ENCODE measurements at regions not wholly inside any gene's neighbourhood (a gene's known extent, or its start where the extent isn't known, plus 50 kb on each side); places are given as distances from the start of the nearest gene placed in this dataset.

- no peak for FAIRE-seq
- DNase-seq (ENCODE audit: insufficient read length, low spot score): no peak
- TF ChIP-seq POU2F2 (IDR thresholded peaks at IDR 0.05; ENCODE audit: low read depth, low read length) (no peak), POLR2AphosphoS5 (IDR thresholded peaks at IDR 0.05; ENCODE audit: low read depth, low read length) (no peak), SPI1 (IDR thresholded peaks at IDR 0.05; ENCODE audit: low read depth, low read length) (no peak), TAF1 (IDR thresholded peaks at IDR 0.05; ENCODE audit: low read depth, low read length) (no peak), POLR2A (IDR thresholded peaks at IDR 0.05; ENCODE audit: low read depth, low read length) (no peak), PAX5 (IDR thresholded peaks at IDR 0.05; ENCODE audit: insufficient read depth, low read length, severe bottlenecking) (no peak)
Measured at GRCh38 chr16:65227150-65227835, 105.4 kb upstream of the CDH11 start.

GRCh38 chr16:65226077-65226476, 104.2 kb upstream of the CDH11 start:
- TF ChIP-seq SPI1 (IDR thresholded peaks at IDR 0.05; ENCODE audit: low read depth, low read length) (no peak), TAF1 (IDR thresholded peaks at IDR 0.05; ENCODE audit: low read depth, low read length) (no peak), PAX5 (IDR thresholded peaks at IDR 0.05; ENCODE audit: insufficient read depth, low read length, severe bottlenecking) (no peak), POLR2AphosphoS5 (IDR thresholded peaks at IDR 0.05; ENCODE audit: low read depth, low read length) (no peak), POU2F2 (IDR thresholded peaks at IDR 0.05; ENCODE audit: low read depth, low read length) (no peak), POLR2A (IDR thresholded peaks at IDR 0.05; ENCODE audit: low read depth, low read length) (no peak)
- FAIRE-seq: no peak
- DNase-seq (ENCODE audit: insufficient read length, low spot score): no peak

GRCh38 chr16:65225488-65225887, 103.6 kb upstream of the CDH11 start:
- FAIRE-seq: no peak
- DNase-seq (ENCODE audit: insufficient read length, low spot score): no peak

GRCh38 chr16:65224994-65225393, 103.1 kb upstream of the CDH11 start:
- TF ChIP-seq SPI1 (IDR thresholded peaks at IDR 0.05; ENCODE audit: low read depth, low read length) (no peak), POLR2A (IDR thresholded peaks at IDR 0.05; ENCODE audit: low read depth, low read length) (no peak), POU2F2 (IDR thresholded peaks at IDR 0.05; ENCODE audit: low read depth, low read length) (no peak), PAX5 (IDR thresholded peaks at IDR 0.05; ENCODE audit: insufficient read depth, low read length, severe bottlenecking) (no peak), TAF1 (IDR thresholded peaks at IDR 0.05; ENCODE audit: low read depth, low read length) (no peak), POLR2AphosphoS5 (IDR thresholded peaks at IDR 0.05; ENCODE audit: low read depth, low read length) (no peak)
- no peak for DNase-seq (ENCODE audit: insufficient read length, low spot score)
- FAIRE-seq: no peak

More at GRCh38 chr16:65225488-65225887, 103.6 kb upstream of the CDH11 start:
- TF ChIP-seq TAF1 (IDR thresholded peaks at IDR 0.05; ENCODE audit: low read depth, low read length) (no peak), POU2F2 (IDR thresholded peaks at IDR 0.05; ENCODE audit: low read depth, low read length) (no peak)

GRCh38 chr16:65224471-65224870, 102.6 kb upstream of the CDH11 start:
- TF ChIP-seq POLR2A (IDR thresholded peaks at IDR 0.05; ENCODE audit: low read depth, low read length): no peak
- DNase-seq (ENCODE audit: insufficient read length, low spot score): no peak
- FAIRE-seq: no peak

GRCh38 chr16:65223335-65223734, 101.5 kb upstream of the CDH11 start:
- DNase-seq (ENCODE audit: insufficient read length, low spot score) (no peak), FAIRE-seq (no peak)
- TF ChIP-seq SPI1 (IDR thresholded peaks at IDR 0.05; ENCODE audit: low read depth, low read length): no peak
- no peak for TF ChIP-seq PAX5 (IDR thresholded peaks at IDR 0.05; ENCODE audit: insufficient read depth, low read length, severe bottlenecking)
- no peak for TF ChIP-seq POU2F2 (IDR thresholded peaks at IDR 0.05; ENCODE audit: low read depth, low read length)
- TF ChIP-seq POLR2AphosphoS5 (IDR thresholded peaks at IDR 0.05; ENCODE audit: low read depth, low read length): no peak
- no peak for TF ChIP-seq POLR2A (IDR thresholded peaks at IDR 0.05; ENCODE audit: low read depth, low read length)
- no peak for TF ChIP-seq TAF1 (IDR thresholded peaks at IDR 0.05; ENCODE audit: low read depth, low read length)

- no peak for FAIRE-seq
Measured at GRCh38 chr16:65222536-65222935, 100.7 kb upstream of the CDH11 start.

GRCh38 chr16:65222049-65222448, 100.2 kb upstream of the CDH11 start:
- FAIRE-seq (no peak), DNase-seq (ENCODE audit: insufficient read length, low spot score) (no peak)
- TF ChIP-seq SPI1 (IDR thresholded peaks at IDR 0.05; ENCODE audit: low read depth, low read length): no peak
- TF ChIP-seq TAF1 (IDR thresholded peaks at IDR 0.05; ENCODE audit: low read depth, low read length): no peak

More at GRCh38 chr16:65222536-65222935, 100.7 kb upstream of the CDH11 start:
- DNase-seq (ENCODE audit: insufficient read length, low spot score): no peak
- TF ChIP-seq POLR2A (IDR thresholded peaks at IDR 0.05; ENCODE audit: low read depth, low read length) (no peak), PAX5 (IDR thresholded peaks at IDR 0.05; ENCODE audit: insufficient read depth, low read length, severe bottlenecking) (no peak), SPI1 (IDR thresholded peaks at IDR 0.05; ENCODE audit: low read depth, low read length) (no peak), POLR2AphosphoS5 (IDR thresholded peaks at IDR 0.05; ENCODE audit: low read depth, low read length) (no peak), POU2F2 (IDR thresholded peaks at IDR 0.05; ENCODE audit: low read depth, low read length) (no peak)

GRCh38 chr16:65219786-65220185, 97.9 kb upstream of the CDH11 start:
- TF ChIP-seq PAX5 (IDR thresholded peaks at IDR 0.05; ENCODE audit: insufficient read depth, low read length, severe bottlenecking): no peak
- TF ChIP-seq POLR2AphosphoS5 (IDR thresholded peaks at IDR 0.05; ENCODE audit: low read depth, low read length): no peak
- TF ChIP-seq SPI1 (IDR thresholded peaks at IDR 0.05; ENCODE audit: low read depth, low read length): no peak
- TF ChIP-seq POU2F2 (IDR thresholded peaks at IDR 0.05; ENCODE audit: low read depth, low read length): no peak
- TF ChIP-seq POLR2A (IDR thresholded peaks at IDR 0.05; ENCODE audit: low read depth, low read length): no peak
- TF ChIP-seq TAF1 (IDR thresholded peaks at IDR 0.05; ENCODE audit: low read depth, low read length): no peak
- no peak for FAIRE-seq
- DNase-seq (ENCODE audit: insufficient read length, low spot score): no peak

- no peak for DNase-seq (ENCODE audit: insufficient read length, low spot score)
- no peak for TF ChIP-seq TAF1 (IDR thresholded peaks at IDR 0.05; ENCODE audit: low read depth, low read length)
- TF ChIP-seq PAX5 (IDR thresholded peaks at IDR 0.05; ENCODE audit: insufficient read depth, low read length, severe bottlenecking): no peak
- no peak for TF ChIP-seq POLR2AphosphoS5 (IDR thresholded peaks at IDR 0.05; ENCODE audit: low read depth, low read length)
- TF ChIP-seq POU2F2 (IDR thresholded peaks at IDR 0.05; ENCODE audit: low read depth, low read length): no peak
- no peak for TF ChIP-seq POLR2A (IDR thresholded peaks at IDR 0.05; ENCODE audit: low read depth, low read length)
- TF ChIP-seq SPI1 (IDR thresholded peaks at IDR 0.05; ENCODE audit: low read depth, low read length): no peak
- no peak for FAIRE-seq
Measured at GRCh38 chr16:65218348-65218747, 96.5 kb upstream of the CDH11 start.
